Activated CD8-positive, alpha-beta memory T cell treated with anti-CD3 and anti-CD28 coated beads for 24 hours (primary cell): ENCODE measurements at regions not wholly inside any gene's neighbourhood (a gene's known extent, or its start where the extent isn't known, plus 50 kb on each side); places are given as distances from the start of the nearest gene placed in this dataset.

Experiments
- DNase-seq: peaks from one replicate; pipeline ENCODE4 v3.0.0-alpha.2; 2020

DNA sequence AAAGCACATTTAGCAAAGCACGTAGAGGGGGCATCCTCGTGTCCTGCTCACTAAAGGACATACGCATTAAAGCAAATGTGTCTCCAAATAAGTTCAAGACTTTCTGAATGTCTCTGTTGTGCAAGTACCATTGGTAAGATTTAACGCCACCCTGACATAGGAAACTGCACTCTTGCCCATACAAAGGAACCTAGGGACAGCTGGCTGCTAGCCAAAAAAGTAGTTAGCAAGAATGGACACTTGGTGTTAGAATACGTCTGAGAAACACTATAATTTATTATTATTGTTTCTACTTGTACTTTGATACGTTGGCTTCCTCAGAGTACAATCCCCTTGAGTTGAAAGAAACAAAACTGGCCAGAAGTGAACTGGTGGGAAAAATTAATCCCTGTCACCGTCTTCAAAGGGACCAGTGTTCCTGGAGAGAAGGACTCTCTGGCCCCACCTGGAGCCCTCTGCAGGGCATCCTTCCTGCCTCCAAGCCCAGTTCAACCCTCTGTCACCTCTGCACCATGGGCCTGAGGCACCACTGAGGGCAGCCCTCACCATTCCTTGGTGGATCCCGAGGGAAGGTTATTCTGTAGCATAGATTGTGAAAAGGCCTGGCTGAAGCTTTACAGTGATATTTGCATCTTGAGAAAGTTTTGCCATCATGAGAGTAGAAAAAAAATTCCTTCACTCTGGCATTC is 51.4 kb upstream of the APCDD1 start:
- no peak for DNase-seq

DNA sequence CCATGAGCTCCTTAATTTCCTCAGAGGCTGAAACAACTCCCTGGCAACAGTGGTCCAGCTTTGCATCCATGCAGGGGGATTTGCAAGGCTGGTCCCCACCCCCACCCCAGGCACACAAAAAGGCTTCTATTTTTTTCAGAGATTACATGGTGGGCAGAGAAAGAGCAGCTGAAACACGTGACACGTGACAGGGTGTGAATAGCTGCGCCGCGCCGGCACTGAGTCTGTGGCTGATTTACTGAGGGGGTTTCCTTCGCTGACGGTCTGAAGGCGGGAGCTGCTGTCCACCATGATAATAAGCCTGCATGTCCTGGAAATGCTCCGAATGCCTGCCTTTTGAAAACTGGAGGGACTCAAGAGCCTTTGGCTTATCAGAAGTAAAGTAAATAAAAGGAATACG is 50.7 kb upstream of the APCDD1 start:
- DNase-seq = no peak

DNA sequence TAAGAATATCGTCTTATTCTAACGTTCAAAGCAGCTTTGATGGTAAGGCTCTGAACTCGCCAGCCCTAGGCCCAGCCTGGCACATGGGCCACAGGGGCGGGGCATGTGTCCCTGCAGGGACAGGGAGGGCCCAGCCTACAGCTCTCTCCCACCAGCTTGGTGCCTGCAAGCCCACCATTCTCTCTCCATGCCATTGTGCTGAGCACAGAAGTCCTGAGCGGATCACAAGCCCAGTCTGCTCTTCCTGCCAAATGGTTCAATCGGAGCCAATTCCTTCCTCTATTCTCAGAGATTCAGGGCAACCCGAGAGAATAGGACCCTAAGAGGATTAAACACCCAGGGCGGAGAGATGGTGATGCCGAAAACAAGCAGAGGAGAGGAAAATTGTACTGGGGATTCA is 50.3 kb upstream of the APCDD1 start:
- DNase-seq = no peak
